Loucy (cell line): ENCODE measurements at regions not wholly inside any gene's neighbourhood (a gene's known extent, or its start where the extent isn't known, plus 50 kb on each side); places are given as distances from the start of the nearest gene placed in this dataset.

ENCODE experiments used
- H2AFZ ChIP-seq: fragments of 200-600 bp; sonication (generic); 2 replicates; pipeline ENCODE4 v1.6.0; 2016; ENCODE audit warnings: antibody characterized with exemption, mild to moderate bottlenecking, low read length, moderate library complexity
- H3F3A ChIP-seq: fragments of 200-600 bp; 2 replicates; pipeline ENCODE4 v1.6.0; 2016; ENCODE audit warnings: antibody characterized with exemption, low read depth, mild to moderate bottlenecking
- H3K27me3 ChIP-seq: fragments of 200-600 bp; sonication (generic); 2 replicates; pipeline ENCODE4 v1.6.1; 2014; ENCODE audit warnings: low read length, mild to moderate bottlenecking; ENCODE audit not compliant: insufficient read depth, poor library complexity, severe bottlenecking
- H3K36me3 ChIP-seq: fragments of 200-600 bp; sonication (generic); 2 replicates; pipeline ENCODE4 v1.6.1; 2016; ENCODE audit warnings: low read length; ENCODE audit not compliant: insufficient read depth
- H3K4me1 ChIP-seq: fragments of 200-600 bp; sonication (generic); 2 replicates; pipeline ENCODE4 v1.5.1; 2014; ENCODE audit warnings: low read length, mild to moderate bottlenecking; ENCODE audit not compliant: insufficient read depth, poor library complexity, severe bottlenecking
- H3K4me2 ChIP-seq: fragments of 200-600 bp; sonication (generic); 2 replicates; pipeline ENCODE4 v1.6.0; 2014; ENCODE audit warnings: antibody characterized with exemption, low read length, low read depth, mild to moderate bottlenecking; ENCODE audit not compliant: poor library complexity, severe bottlenecking
- H3K4me3 ChIP-seq: fragments of 200-600 bp; sonication (generic); 2 replicates; pipeline ENCODE4 v1.5.1; 2014; ENCODE audit warnings: low read length, mild to moderate bottlenecking, mixed read lengths; ENCODE audit not compliant: poor library complexity, severe bottlenecking
- H3K79me2 ChIP-seq: fragments of 200-600 bp; sonication (generic); 2 replicates; pipeline ENCODE4 v1.6.1; 2014; ENCODE audit warnings: low read length; ENCODE audit not compliant: insufficient read depth
- H3K9ac ChIP-seq: fragments of 200-600 bp; sonication (generic); 2 replicates; pipeline ENCODE4 v1.6.0; 2014; ENCODE audit warnings: mild to moderate bottlenecking, low read depth, low read length, moderate library complexity; ENCODE audit not compliant: poor library complexity, severe bottlenecking
- H3K9me2 ChIP-seq: fragments of 200-600 bp; sonication (generic); replicated peaks from 2 replicates; pipeline ENCODE4 v1.6.1; 2016; ENCODE audit warnings: low read depth, low read length, mixed read lengths
- H3K9me3 ChIP-seq: fragments of 200-600 bp; sonication (generic); 2 replicates; pipeline ENCODE4 v1.6.1; 2014; ENCODE audit warnings: mild to moderate bottlenecking, antibody characterized with exemption, low read length, low read depth; ENCODE audit not compliant: insufficient read depth
- H4K20me1 ChIP-seq: fragments of 200-600 bp; sonication (generic); 2 replicates; pipeline ENCODE4 v1.6.0; 2014; ENCODE audit warnings: antibody characterized with exemption, low read length, mild to moderate bottlenecking; ENCODE audit not compliant: insufficient read depth, poor library complexity, severe bottlenecking
- CTCF ChIP-seq: fragments of 200-600 bp; sonication (generic); conservative IDR thresholded peaks from 2 replicates; pipeline ENCODE4 v1.5.1; 2014; ENCODE audit warnings: mild to moderate bottlenecking, antibody characterized with exemption, low read length
- EZH2phosphoT487 ChIP-seq: fragments of 200-600 bp; IDR thresholded peaks from 2 replicates; pipeline ENCODE4 v1.6.1; 2018; ENCODE audit warnings: antibody characterized with exemption, mild to moderate bottlenecking, moderate library complexity, borderline replicate concordance

- Histone ChIP-seq H3K9me3 (no peaks in the 10 kb centered on the region), H2AFZ (no peak overlapping the region), H3K79me2 (no peaks in the 10 kb centered on the region), H3F3A (no peaks in the 10 kb centered on the region), H4K20me1 (no peaks in the 10 kb centered on the region), H3K4me3 (no peak overlapping the region), H3K9ac (no peak overlapping the region), H3K27me3 (no peaks in the 10 kb centered on the region), H3K4me1 (no peaks in the 10 kb centered on the region), H3K36me3 (no peaks in the 10 kb centered on the region), H3K4me2 (no peak overlapping the region), H3K9me2 (no peaks in the 10 kb centered on the region)
- TF ChIP-seq EZH2phosphoT487 (no peak), CTCF (no peak)
Measured at GRCh38 chr4:163833669-163834068, 339.2 kb downstream of the TMA16 start.

GRCh38 chr4:163846008-163846407, 351.5 kb downstream of the TMA16 start:
- TF ChIP-seq CTCF (no peak), EZH2phosphoT487 (no peak)
- Histone ChIP-seq H2AFZ (no peak overlapping the region), H3K9me2 (no peaks in the 10 kb centered on the region), H4K20me1 (no peaks in the 10 kb centered on the region), H3K79me2 (no peaks in the 10 kb centered on the region), H3K4me3 (no peak overlapping the region), H3K9ac (no peak overlapping the region), H3K9me3 (no peaks in the 10 kb centered on the region), H3K36me3 (no peaks in the 10 kb centered on the region), H3K4me2 (no peak overlapping the region), H3K27me3 (no peaks in the 10 kb centered on the region), H3K4me1 (no peaks in the 10 kb centered on the region), H3F3A (no peaks in the 10 kb centered on the region)

- H3K36me3 ChIP-seq, result no peaks in the 10 kb centered on the region
- TF ChIP-seq CTCF (no peak), EZH2phosphoT487 (no peak)
- H3K79me2 ChIP-seq, result no peaks in the 10 kb centered on the region
- H3F3A ChIP-seq, result no peaks in the 10 kb centered on the region
- no peak overlapping the region for H3K4me3 ChIP-seq
- no peaks in the 10 kb centered on the region for H4K20me1 ChIP-seq
- no peak overlapping the region for H2AFZ ChIP-seq
- no peaks in the 10 kb centered on the region for H3K9me2 ChIP-seq
- no peaks in the 10 kb centered on the region for H3K4me1 ChIP-seq
- H3K4me2 ChIP-seq, result no peak overlapping the region
- H3K9me3 ChIP-seq, result no peaks in the 10 kb centered on the region
- no peak overlapping the region for H3K9ac ChIP-seq
- H3K27me3 ChIP-seq, result no peaks in the 10 kb centered on the region
Measured at GRCh38 chr4:163852246-163852645, 357.8 kb downstream of the TMA16 start.
